ELR (cell line): ENCODE measurements at regions not wholly inside any gene's neighbourhood (a gene's known extent, or its start where the extent isn't known, plus 50 kb on each side); places are given as distances from the start of the nearest gene placed in this dataset.
"Not testable (repeated sequence)": the region's sequence is repeated elsewhere in the genome, so short reads cannot be mapped to it uniquely, and the experiment has no call there.

Experiments used
- DNase-seq: peaks from one replicate; pipeline ENCODE4 v3.0.0-alpha.2; 2015; ENCODE audit warnings: low read depth

- no peak for DNase-seq
Measured at GRCh38 chr20:60096166-60096565, 137.9 kb downstream of the CDH26 start.

DNA sequence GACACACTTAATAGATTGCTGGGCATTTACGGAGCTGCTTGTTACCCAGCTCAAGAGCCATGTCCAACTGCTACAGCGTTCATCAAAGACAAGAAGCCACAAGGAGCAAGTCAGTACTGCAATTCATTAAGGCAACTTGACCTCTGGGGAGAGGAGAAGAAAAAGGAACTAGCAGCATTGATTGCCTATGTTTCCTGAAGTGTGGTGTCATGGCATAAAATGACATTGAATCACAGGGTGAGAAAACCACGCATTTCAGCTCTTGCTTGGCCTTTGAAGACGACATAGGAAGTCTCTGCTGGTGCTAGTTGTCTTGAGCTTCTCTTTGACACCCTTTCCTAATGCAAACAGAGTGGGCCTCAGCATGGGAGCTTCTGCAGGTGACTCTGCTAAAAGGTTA, 139.1 kb downstream of the CDH26 start:
- DNase-seq, result no peak

- no peak for DNase-seq
Measured at GRCh38 chr20:60100780-60101179, 142.6 kb downstream of the CDH26 start.

- DNase-seq, result no peak
Measured at GRCh38 chr20:60101201-60101890, 143.1 kb downstream of the CDH26 start.

- no peak for DNase-seq
Measured at GRCh38 chr20:60101891-60102281, 143.7 kb downstream of the CDH26 start.

GRCh38 chr20:60102665-60103210, 144.5 kb downstream of the CDH26 start:
- peak; percentile 3 for DNase-seq

GRCh38 chr20:60104993-60105803, 147.0 kb downstream of the CDH26 start:
- no peak for DNase-seq

DNA sequence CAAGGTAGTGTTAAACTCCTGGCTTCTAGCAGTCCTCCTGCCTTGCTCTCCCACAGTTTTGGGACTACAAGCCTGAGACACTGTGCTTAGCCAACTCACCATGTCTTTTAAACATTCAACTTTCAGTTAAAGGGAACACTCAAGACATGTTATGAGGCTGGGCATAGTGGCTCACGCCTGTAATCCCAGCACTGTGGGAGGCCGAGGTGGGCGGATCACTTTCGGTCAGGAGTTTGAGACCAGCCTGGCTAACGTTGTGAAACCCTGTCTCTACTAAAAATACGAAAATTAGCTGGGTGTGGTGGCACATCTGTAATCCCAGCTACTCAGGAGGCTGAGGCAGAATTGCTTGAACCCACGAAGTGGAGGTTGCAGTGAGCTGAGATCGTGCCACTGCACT, 148.0 kb downstream of the CDH26 start:
- DNase-seq, result not testable (repeated sequence)

DNA sequence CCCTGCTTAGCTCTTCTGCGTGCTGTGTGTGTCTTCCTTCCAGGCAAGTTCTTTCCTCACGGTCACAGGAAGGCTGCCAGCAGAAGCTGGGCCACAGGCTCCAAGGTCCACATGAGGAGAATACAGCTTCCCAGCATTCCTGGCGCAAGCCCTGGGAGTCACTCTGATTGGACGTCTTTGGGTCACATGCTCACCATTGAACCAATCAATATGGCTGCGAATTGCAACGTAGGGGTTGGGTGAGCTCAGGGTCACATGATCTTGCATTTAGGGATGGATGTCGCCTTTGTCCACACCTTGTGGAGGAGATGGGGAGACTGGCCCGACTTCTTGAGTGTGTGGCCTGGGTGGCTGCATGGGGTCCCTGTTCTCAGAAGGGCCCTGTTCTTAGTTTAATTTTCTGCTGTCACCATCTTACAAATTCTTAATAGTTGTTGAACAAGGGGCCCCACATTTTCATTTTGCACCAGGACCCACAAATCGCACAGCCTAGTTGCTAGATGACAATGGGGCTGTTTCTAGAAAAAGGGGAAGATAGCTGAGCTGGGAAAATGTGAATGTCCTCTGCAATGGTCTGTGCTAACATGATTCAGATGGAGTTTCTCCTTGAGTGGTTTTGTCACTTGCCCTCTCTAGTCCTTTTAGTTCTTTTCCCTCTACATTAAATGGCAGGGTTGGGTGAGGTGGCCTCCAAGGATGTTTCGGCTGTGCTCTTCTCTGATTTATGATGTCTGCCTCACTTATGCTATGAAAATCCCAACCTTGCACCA, 149.6 kb downstream of the CDH26 start:
- DNase-seq, result no peak

- peak; percentile 22 for DNase-seq
Measured at GRCh38 chr20:60108397-60108796, 150.2 kb downstream of the CDH26 start.

DNA sequence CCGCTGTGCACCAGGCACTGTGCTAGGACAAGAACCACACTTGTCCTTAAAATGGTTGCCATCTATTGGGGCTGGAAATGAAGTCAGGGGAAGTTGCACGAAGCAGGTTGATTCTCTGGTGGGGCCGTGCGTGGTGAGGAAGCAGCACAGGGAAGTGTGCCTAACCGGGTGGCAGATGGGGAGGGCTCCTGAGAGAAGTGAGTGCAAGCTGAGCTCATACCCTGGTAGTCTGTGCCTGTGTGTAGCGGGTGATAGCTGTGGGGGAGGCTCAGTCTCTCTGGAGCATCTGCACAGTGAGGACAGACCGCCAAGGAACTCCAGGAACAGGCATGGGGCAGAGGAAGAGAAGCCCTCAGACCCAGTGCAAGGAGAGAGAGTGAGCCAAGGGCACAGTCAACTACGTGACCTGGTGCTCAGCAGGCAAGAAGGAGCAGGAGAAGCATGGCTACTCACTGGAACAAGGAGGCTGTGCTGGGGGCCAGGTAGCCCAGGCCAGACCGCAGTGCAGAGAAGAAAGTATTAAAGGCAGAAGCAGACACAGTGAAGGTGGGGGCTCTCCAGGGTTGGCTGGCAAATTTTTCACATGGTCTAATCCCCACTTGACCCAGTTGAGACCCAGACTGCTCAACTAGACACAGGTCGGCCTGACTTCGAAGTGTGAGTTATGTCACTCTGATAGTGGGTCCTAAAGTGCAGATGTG, 155.0 kb downstream of the CDH26 start:
- no peak for DNase-seq

GRCh38 chr20:60113771-60114170, 155.5 kb downstream of the CDH26 start:
- DNase-seq, result no peak

DNA sequence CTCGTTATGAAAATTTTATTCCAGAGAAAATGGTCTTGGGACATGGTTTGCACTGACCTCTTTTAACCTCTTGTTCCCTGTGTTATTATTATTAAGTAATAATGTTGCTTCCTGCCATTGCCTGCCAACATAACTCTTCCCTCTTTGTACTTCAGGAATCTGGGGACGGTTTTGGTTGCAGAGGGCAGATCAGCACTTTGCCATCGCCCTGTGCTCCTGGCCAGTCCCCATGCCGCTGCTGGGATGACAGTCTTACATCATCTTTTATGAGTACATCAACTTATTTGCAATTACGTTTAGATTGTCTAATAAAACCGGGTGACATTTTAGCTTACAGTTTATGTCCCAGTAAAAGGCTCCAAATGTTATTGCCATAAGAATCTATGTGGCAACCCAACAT, 157.2 kb downstream of the CDH26 start:
- no peak for DNase-seq

DNA sequence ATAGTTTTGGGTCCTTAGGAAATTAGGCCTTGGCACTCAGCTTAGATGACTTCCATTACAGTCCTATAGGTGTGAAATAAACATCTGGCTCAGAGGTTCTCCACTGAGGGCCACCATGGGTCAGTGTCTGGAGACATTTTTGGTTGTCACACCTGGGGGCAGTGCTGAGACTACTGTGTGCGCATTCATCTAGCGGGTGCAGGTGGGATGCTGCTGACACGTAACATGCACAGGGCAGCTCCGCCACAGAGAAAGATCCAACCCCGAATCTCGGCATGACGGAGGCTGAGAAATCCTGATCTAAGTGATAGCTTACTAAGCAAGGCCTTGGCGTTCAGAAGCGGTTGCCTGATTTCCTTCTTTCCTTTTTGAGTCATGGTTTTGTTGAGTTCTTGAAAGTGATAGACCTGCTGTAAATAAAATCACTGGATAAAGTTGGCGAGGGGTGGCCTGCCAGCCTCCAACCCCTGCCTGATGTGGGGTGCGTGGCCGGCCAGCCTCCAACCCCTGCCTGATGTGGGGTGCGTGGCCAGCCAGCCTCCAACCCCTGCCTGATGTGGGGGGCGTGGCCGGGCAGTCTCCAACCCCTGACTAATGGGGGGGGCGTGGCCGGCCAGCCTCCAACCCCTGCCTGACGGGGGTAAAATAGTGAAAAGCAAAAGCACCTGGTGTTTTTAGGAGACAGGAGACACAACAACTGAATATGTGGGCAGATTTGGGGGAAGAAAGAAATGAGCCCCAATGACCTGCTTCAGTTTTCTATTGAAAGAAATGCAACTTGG, 158.1 kb downstream of the CDH26 start:
- DNase-seq, result no peak

GRCh38 chr20:60117065-60117464, 158.8 kb downstream of the CDH26 start:
- no peak for DNase-seq

- DNase-seq, result no peak
Measured at GRCh38 chr20:60121903-60122302, 163.7 kb downstream of the CDH26 start.

GRCh38 chr20:60122671-60123070, 164.4 kb downstream of the CDH26 start:
- no peak for DNase-seq

DNA sequence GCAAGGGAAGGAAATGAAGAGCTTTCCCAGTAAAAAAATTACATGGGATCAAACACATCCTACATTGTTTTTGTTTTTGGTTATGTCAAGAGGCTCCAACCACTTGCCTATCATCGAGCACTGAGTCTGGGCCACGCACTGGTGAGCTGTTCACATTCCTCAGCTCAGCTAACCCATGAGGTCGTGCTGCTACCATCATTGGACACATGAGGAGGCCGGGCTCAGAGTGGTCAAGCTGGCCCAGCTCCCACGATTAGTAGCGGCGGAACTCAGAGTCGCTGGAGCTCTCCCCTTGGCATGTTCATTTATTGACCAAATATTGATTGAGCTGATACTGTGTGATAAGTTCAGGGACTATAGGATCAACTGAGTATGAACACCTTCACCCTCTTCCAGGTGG, 164.9 kb downstream of the CDH26 start:
- no peak for DNase-seq

GRCh38 chr20:60123652-60124051, 165.4 kb downstream of the CDH26 start:
- no peak for DNase-seq

DNA sequence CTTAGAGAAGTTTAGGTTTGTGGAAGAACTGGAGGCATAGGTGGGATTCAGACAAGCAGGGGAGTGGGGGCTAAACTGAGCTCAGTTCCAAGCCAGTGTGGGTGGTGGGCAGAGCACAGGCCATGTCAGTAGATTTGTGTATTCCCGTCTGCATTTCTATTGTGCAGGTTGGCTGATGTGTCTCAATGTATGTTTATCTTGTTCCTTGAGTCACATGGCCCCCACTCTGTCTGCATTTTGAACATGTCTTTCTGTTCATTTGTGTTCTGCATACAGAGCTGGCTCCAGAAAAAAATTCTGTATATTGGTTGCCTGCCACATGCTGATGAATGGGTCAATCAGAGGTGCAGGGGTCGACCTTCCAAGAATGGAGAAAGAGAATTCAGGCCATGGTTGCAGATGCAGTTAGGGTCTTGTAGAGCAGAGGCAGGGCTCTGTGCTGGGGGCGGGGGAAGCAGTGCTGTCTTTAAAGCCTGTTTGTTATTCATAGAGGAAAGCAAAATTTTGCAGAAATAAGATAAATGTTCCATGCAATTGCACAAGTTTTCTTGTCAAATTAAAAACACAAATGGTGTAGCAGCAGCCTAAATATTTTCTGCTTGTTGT, 166.7 kb downstream of the CDH26 start:
- DNase-seq, result no peak

- no peak for DNase-seq
Measured at GRCh38 chr20:60125513-60125912, 167.3 kb downstream of the CDH26 start.
